Nephron (organoid): ENCODE measurements at regions not wholly inside any gene's neighbourhood (a gene's known extent, or its start where the extent isn't known, plus 50 kb on each side); places are given as distances from the start of the nearest gene placed in this dataset.

Experiments
- H3K27ac Mint-ChIP-seq, 3 experiments: 2 replicates each; pipeline ENCODE4 v1.8.0; 2020; ENCODE audit warnings: mixed read lengths in 3 of 3, mild to moderate bottlenecking in 2 of 3, moderate library complexity in 1 of 3
- H3K27me3 Mint-ChIP-seq: 2 replicates; pipeline ENCODE4 v1.8.0; 2021; ENCODE audit warnings: low read depth, mild to moderate bottlenecking, moderate library complexity, mixed read lengths
- H3K36me3 Mint-ChIP-seq: 2 replicates; pipeline ENCODE4 v1.8.0; 2020; ENCODE audit warnings: low read depth, mixed read lengths
- H3K4me1 Mint-ChIP-seq: 2 replicates; pipeline ENCODE4 v1.8.0; 2020; ENCODE audit warnings: mixed read lengths
- H3K4me3 Mint-ChIP-seq, 3 experiments: 2 replicates each; pipeline ENCODE4 v1.8.0; 2020; ENCODE audit warnings: mild to moderate bottlenecking in 3 of 3, mixed read lengths in 3 of 3, moderate library complexity in 2 of 3
- H3K9me3 Mint-ChIP-seq: 2 replicates; pipeline ENCODE4 v1.8.0; 2020; ENCODE audit warnings: mixed read lengths
- TF ChIP-seq, protein P1 (sequence below), 3 experiments: fragments of 200-600 bp; sonication (generic); IDR thresholded peaks; one replicate each; pipeline ENCODE4 v1.5.0; 2021; ENCODE audit warnings: antibody characterized with exemption in 3 of 3; ENCODE audit not compliant: unreplicated experiment in 3 of 3

DNA sequence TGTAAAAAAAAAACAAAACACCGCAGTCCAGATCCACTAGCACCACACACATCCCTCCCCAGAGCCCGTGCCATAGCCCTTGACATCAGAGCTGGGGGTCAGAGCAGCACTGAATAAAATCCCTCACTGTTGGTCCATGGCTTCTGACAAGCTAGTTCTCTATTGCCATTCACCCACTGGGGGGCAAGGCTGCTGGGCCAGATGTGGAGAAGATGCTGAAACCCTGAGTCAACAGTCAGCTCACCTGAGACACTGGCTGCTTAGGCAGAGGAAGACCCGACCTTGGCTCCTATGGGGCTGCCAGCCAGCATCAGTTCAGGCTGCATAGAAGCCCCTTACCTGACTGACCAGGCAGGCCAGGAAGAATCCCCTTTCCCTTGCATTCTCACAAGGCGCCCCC is 228.2 kb downstream of the SOX9 start:
- Mint-ChIP-seq H3K27ac (no peak overlapping the region), H3K9me3 (peaks cover 6% of the 10 kb centered on the region), H3K4me1 (peaks cover 30% of the 10 kb centered on the region), H3K36me3 (peaks cover under 1% of the 10 kb centered on the region), H3K27me3 (peaks cover 37% of the 10 kb centered on the region), H3K4me3 (no peak overlapping the region)
- TF ChIP-seq, protein P1, sequence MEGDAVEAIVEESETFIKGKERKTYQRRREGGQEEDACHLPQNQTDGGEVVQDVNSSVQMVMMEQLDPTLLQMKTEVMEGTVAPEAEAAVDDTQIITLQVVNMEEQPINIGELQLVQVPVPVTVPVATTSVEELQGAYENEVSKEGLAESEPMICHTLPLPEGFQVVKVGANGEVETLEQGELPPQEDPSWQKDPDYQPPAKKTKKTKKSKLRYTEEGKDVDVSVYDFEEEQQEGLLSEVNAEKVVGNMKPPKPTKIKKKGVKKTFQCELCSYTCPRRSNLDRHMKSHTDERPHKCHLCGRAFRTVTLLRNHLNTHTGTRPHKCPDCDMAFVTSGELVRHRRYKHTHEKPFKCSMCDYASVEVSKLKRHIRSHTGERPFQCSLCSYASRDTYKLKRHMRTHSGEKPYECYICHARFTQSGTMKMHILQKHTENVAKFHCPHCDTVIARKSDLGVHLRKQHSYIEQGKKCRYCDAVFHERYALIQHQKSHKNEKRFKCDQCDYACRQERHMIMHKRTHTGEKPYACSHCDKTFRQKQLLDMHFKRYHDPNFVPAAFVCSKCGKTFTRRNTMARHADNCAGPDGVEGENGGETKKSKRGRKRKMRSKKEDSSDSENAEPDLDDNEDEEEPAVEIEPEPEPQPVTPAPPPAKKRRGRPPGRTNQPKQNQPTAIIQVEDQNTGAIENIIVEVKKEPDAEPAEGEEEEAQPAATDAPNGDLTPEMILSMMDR (IDR thresholded peaks at IDR 0.05; ENCODE audit: unreplicated experiment in 3 of 3), result no peak

DNA sequence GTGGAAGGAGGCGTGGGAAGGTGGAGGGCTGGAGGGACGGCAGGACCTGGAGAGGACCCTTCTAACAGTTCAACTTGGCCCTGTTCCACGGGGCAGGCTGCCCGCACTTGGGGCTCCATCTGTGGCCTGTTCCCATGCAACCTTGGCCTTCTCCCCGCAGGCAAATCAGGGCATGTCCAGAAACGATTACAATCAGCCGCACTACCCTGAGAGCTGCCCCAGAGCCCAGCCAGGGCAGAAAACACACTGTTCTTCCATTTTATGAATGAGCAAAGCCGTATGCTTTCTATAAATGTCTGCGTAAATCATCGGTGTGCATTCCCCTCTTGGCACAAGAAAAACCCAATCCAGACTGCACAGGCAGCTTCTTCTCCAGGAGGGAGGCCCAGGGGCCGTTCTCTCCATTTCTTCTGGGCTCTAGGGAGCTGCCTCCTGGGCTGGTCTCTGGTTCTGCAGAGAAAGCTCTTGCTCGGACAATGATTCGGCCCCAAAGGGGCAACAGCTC is 228.7 kb downstream of the SOX9 start:
- Mint-ChIP-seq H3K9me3 (peaks cover 11% of the 10 kb centered on the region), H3K27ac (peak overlapping the region in 2 of 3 experiments; percentile 38 to 55), H3K4me3 (no peak overlapping the region), H3K36me3 (peaks cover 3% of the 10 kb centered on the region), H3K4me1 (peaks cover 30% of the 10 kb centered on the region), H3K27me3 (peaks cover 33% of the 10 kb centered on the region)
- TF ChIP-seq, protein P1 (IDR thresholded peaks at IDR 0.05; ENCODE audit: unreplicated experiment in 3 of 3), result no peak

DNA sequence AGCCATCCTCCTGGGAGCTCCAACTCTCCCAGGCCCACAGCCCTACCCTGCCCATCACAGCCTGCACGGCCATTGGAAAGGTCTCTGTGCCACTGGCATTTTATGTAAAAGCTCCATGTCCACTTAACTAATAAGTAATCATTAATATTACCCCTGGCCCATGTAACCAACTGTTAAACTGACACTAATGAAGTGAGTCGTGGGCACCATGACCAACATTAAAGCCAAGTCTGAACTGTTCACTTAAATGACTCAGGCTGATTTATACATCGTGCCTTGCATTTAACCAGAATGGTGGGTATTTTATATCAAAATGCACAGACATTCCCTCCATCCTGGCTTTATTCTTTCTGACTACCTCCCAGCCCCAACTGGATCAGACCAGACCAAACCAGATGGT is 229.3 kb downstream of the SOX9 start:
- H3K27me3 Mint-ChIP-seq, result peaks cover 33% of the 10 kb centered on the region
- TF ChIP-seq, protein P1 (IDR thresholded peaks at IDR 0.05; ENCODE audit: unreplicated experiment in 3 of 3), result no peak
- no peak overlapping the region for H3K4me3 Mint-ChIP-seq
- peaks cover 12% of the 10 kb centered on the region for H3K9me3 Mint-ChIP-seq
- H3K27ac Mint-ChIP-seq, result no peak overlapping the region
- peaks cover 3% of the 10 kb centered on the region for H3K36me3 Mint-ChIP-seq
- peaks cover 30% of the 10 kb centered on the region for H3K4me1 Mint-ChIP-seq

- TF ChIP-seq, protein P1 (IDR thresholded peaks at IDR 0.05; ENCODE audit: unreplicated experiment in 3 of 3), result no peak
- Mint-ChIP-seq H3K9me3 (peaks cover 17% of the 10 kb centered on the region), H3K4me1 (peaks cover 30% of the 10 kb centered on the region), H3K27me3 (peaks cover 28% of the 10 kb centered on the region), H3K4me3 (no peak overlapping the region), H3K27ac (peak overlapping the region in 1 of 3 experiments; percentile 43), H3K36me3 (peaks cover 3% of the 10 kb centered on the region)
These were observed 230.5 kb downstream of the SOX9 start for GRCh38 chr17:72351365-72351764.

DNA sequence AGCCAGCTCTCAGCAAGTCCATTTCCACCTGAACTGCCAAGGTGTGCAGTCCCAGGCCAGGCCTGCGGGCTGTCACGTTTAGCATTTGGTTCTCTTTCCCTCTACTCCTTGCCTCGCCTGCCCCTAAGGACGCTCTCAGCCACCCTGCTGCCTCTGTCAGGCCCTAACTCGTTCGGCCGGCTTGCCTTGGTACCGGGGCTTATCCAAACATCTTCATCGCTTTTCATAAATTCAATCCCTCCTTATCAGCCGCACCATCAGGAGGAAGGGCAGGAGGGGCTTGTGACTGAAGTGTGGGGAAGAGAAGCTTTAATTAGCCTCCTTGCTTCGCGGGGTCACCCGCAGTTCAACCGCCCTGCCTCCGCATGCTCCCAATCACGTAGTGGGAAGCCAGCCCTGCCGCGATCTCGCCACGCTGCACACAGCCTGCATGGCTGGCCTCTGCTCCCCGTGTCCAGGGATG is 231.1 kb downstream of the SOX9 start:
- H3K36me3 Mint-ChIP-seq, result peaks cover 3% of the 10 kb centered on the region
- peaks cover 17% of the 10 kb centered on the region for H3K9me3 Mint-ChIP-seq
- peak overlapping the region in 1 of 3 experiments; percentile 43 for H3K27ac Mint-ChIP-seq
- peaks cover 31% of the 10 kb centered on the region for H3K27me3 Mint-ChIP-seq
- H3K4me1 Mint-ChIP-seq, result peaks cover 30% of the 10 kb centered on the region
- no peak overlapping the region for H3K4me3 Mint-ChIP-seq
- TF ChIP-seq, protein P1 (IDR thresholded peaks at IDR 0.05; ENCODE audit: unreplicated experiment in 3 of 3), result no peak

DNA sequence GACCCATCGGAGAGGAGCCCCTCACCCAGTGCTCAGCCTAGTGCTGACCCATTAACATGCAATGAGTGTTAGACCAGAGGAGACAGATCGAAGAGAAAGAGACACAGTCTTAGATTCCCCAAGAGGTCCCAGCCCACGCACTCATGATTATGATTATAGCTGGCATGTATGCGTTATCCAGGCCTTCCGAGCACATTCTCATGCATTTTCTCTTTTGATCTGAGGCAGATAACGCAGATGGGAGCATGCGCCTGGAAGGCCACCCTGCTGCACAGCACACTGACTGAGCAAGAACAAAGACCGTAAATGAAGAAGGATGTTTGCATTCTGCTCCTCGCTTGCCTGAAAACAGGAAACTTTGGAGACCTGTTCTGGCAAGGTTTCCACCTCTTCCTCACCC is 232.7 kb downstream of the SOX9 start:
- H3K36me3 Mint-ChIP-seq, result peaks cover 3% of the 10 kb centered on the region
- H3K27me3 Mint-ChIP-seq, result peaks cover 35% of the 10 kb centered on the region
- no peak overlapping the region for H3K27ac Mint-ChIP-seq
- peaks cover 30% of the 10 kb centered on the region for H3K4me1 Mint-ChIP-seq
- TF ChIP-seq, protein P1 (IDR thresholded peaks at IDR 0.05; ENCODE audit: unreplicated experiment in 3 of 3), result no peak
- H3K9me3 Mint-ChIP-seq, result peaks cover 20% of the 10 kb centered on the region
- no peak overlapping the region for H3K4me3 Mint-ChIP-seq
